Activated CD8-positive, alpha-beta T cell treated with anti-CD3 and anti-CD28 coated beads for 36 hours (primary cell): ENCODE measurements at regions not wholly inside any gene's neighbourhood (a gene's known extent, or its start where the extent isn't known, plus 50 kb on each side); places are given as distances from the start of the nearest gene placed in this dataset.

Experiments used
- ATAC-seq: fragments of 200-7000 bp; cut with Tn5 transposase; one replicate; pipeline ENCODE4 v1.10.0; 2021; ENCODE audit warnings: mild to moderate bottlenecking, moderate library complexity
- CTCF ChIA-PET: fragments of 350-600 bp; sonication (Branson Sonifier 250); formaldehyde crosslinking; loops from one replicate; lab custom pipeline; 2021; ENCODE audit warnings: antibody characterized with exemption; lab: Charles Lee
- POLR2A ChIA-PET: fragments of 350-600 bp; sonication (Branson Sonifier 250); formaldehyde crosslinking; loops from one replicate; lab custom pipeline; 2021; ENCODE audit warnings: antibody characterized with exemption; lab: Charles Lee
- DNase-seq: peaks from one replicate; pipeline ENCODE4 v3.0.0-alpha.2; 2020
- H3K27ac Mint-ChIP-seq: one replicate; pipeline ENCODE4 v1.8.0; 2021; ENCODE audit warnings: mild to moderate bottlenecking, mixed read lengths
- H3K27me3 Mint-ChIP-seq: one replicate; pipeline ENCODE4 v1.8.0; 2021; ENCODE audit warnings: mixed read lengths
- H3K36me3 Mint-ChIP-seq: one replicate; pipeline ENCODE4 v1.8.0; 2021; ENCODE audit warnings: low read depth, mixed read lengths
- H3K4me1 Mint-ChIP-seq: one replicate; pipeline ENCODE4 v1.8.0; 2021; ENCODE audit warnings: low read depth, mixed read lengths
- H3K4me3 Mint-ChIP-seq: one replicate; pipeline ENCODE4 v1.8.0; 2021; ENCODE audit warnings: mild to moderate bottlenecking, moderate library complexity, mixed read lengths
- H3K9me3 Mint-ChIP-seq: one replicate; pipeline ENCODE4 v1.8.0; 2021; ENCODE audit warnings: mixed read lengths
- intact Hi-C: fragments of 100-400 bp; cut with micrococcal nuclease; formaldehyde crosslinking; loops from one replicate; pipeline ENCODE4 v1.10.0; 2022
- TF ChIP-seq, protein P1 (sequence below): fragments of 200-600 bp; IDR thresholded peaks from one replicate; pipeline ENCODE4 v1.8.0; 2022; ENCODE audit warnings: antibody characterized with exemption, mild to moderate bottlenecking

GRCh38 chr6:68333442-68333841, 301.6 kb upstream of the ADGRB3 start:
- H3K4me1 Mint-ChIP-seq = no peaks in the 10 kb centered on the region
- DNase-seq (no peak), ATAC-seq (no peak)
- H3K27ac Mint-ChIP-seq = no peak overlapping the region
- POLR2A ChIA-PET = no interaction called here
- no peaks in the 10 kb centered on the region for H3K27me3 Mint-ChIP-seq
- H3K9me3 Mint-ChIP-seq = no peaks in the 10 kb centered on the region
- TF ChIP-seq, protein P1, sequence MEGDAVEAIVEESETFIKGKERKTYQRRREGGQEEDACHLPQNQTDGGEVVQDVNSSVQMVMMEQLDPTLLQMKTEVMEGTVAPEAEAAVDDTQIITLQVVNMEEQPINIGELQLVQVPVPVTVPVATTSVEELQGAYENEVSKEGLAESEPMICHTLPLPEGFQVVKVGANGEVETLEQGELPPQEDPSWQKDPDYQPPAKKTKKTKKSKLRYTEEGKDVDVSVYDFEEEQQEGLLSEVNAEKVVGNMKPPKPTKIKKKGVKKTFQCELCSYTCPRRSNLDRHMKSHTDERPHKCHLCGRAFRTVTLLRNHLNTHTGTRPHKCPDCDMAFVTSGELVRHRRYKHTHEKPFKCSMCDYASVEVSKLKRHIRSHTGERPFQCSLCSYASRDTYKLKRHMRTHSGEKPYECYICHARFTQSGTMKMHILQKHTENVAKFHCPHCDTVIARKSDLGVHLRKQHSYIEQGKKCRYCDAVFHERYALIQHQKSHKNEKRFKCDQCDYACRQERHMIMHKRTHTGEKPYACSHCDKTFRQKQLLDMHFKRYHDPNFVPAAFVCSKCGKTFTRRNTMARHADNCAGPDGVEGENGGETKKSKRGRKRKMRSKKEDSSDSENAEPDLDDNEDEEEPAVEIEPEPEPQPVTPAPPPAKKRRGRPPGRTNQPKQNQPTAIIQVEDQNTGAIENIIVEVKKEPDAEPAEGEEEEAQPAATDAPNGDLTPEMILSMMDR = no peak
- intact Hi-C loops = no loop called here
- CTCF ChIA-PET = no interaction called here
- no peak overlapping the region for H3K4me3 Mint-ChIP-seq
- no peaks in the 10 kb centered on the region for H3K36me3 Mint-ChIP-seq

- intact Hi-C loops = no loop called here
- Mint-ChIP-seq H3K27me3 (no peaks in the 10 kb centered on the region), H3K9me3 (no peaks in the 10 kb centered on the region), H3K36me3 (no peaks in the 10 kb centered on the region), H3K4me3 (no peak overlapping the region), H3K4me1 (no peaks in the 10 kb centered on the region), H3K27ac (no peak overlapping the region)
- DNase-seq (no peak), ATAC-seq (no peak)
- ChIA-PET CTCF (no interaction called here), POLR2A (no interaction called here)
- TF ChIP-seq, protein P1 = no peak
Measured at GRCh38 chr6:68328156-68328555, 306.9 kb upstream of the ADGRB3 start.

DNA sequence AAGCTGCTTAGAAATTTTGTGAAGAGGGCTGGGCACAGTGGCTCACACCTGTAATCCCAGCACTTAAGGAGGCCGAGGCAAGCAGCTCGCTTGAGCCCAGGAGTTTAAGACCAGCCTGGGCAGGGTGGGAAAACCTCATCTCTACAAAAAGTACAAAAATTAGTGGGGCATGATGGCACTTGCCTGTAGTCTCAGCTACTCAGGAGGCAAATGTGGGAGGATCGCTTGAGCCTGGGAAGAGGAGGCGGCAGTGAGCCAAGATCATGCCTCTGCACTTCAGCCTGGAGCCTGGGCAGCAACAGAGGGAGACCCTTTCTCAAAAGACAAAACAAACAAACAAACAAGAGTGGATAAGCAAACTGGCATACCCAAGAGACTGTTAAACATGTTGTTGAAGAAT, 308.3 kb upstream of the ADGRB3 start:
- DNase-seq = no peak
- ChIA-PET POLR2A (no interaction called here), CTCF (no interaction called here)
- Mint-ChIP-seq H3K36me3 (no peaks in the 10 kb centered on the region), H3K27me3 (no peaks in the 10 kb centered on the region), H3K4me3 (no peak overlapping the region), H3K9me3 (peaks cover 2% of the 10 kb centered on the region), H3K27ac (no peak overlapping the region), H3K4me1 (no peaks in the 10 kb centered on the region)
- intact Hi-C loops = no loop called here
- no peak for ATAC-seq
- TF ChIP-seq, protein P1 = no peak

GRCh38 chr6:68317366-68317765, 317.7 kb upstream of the ADGRB3 start:
- H3K27me3 Mint-ChIP-seq = no peaks in the 10 kb centered on the region
- peaks cover 4% of the 10 kb centered on the region for H3K9me3 Mint-ChIP-seq
- no peaks in the 10 kb centered on the region for H3K4me1 Mint-ChIP-seq
- no peak overlapping the region for H3K27ac Mint-ChIP-seq
- H3K36me3 Mint-ChIP-seq = no peaks in the 10 kb centered on the region
- intact Hi-C loops = no loop called here
- ATAC-seq = no peak
- TF ChIP-seq, protein P1 = no peak
- POLR2A ChIA-PET = no interaction called here
- no peak overlapping the region for H3K4me3 Mint-ChIP-seq
- DNase-seq = no peak
- CTCF ChIA-PET = no interaction called here

DNA sequence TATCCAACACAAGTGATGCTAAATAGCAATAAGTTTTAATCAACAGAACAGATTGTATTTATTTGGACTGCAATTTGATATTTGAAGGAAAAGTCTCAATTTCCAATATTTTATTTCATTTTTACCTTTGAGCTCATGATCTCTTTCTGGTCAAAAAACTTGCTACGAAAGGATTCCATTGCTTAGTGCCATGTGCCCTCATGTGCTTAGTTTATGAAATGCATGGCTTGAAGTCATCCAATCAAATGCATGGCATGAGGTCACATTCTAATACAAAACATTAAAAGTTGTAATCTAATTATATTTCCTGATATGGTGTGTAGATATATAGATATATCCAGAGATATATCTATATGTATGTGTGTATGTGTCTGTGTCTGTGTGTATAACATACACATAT, 321.2 kb upstream of the ADGRB3 start:
- Mint-ChIP-seq H3K4me3 (no peak overlapping the region), H3K27me3 (no peaks in the 10 kb centered on the region), H3K27ac (no peak overlapping the region), H3K36me3 (no peaks in the 10 kb centered on the region), H3K9me3 (peaks cover 4% of the 10 kb centered on the region), H3K4me1 (no peaks in the 10 kb centered on the region)
- ATAC-seq (no peak), DNase-seq (no peak)
- CTCF ChIA-PET = no interaction called here
- POLR2A ChIA-PET = no interaction called here
- intact Hi-C loops = no loop called here
- TF ChIP-seq, protein P1 = no peak
